B cell (primary cell): ENCODE measurements at regions not wholly inside any gene's neighbourhood (a gene's known extent, or its start where the extent isn't known, plus 50 kb on each side); places are given as distances from the start of the nearest gene placed in this dataset.

Source experiments
- ATAC-seq: fragments of 200-7000 bp; cut with Tn5 transposase; one replicate; pipeline ENCODE4 v1.10.0; 2021; ENCODE audit warnings: low read depth, mild to moderate bottlenecking, moderate number of reproducible peaks, moderate library complexity
- CTCF ChIA-PET: fragments of 350-600 bp; sonication (Branson Sonifier 250); formaldehyde crosslinking; loops from one replicate; lab custom pipeline; 2021; ENCODE audit warnings: antibody characterized with exemption, inconsistent platforms; lab: Charles Lee
- POLR2A ChIA-PET: fragments of 350-600 bp; sonication (Branson Sonifier 250); formaldehyde crosslinking; loops from one replicate; lab custom pipeline; 2021; ENCODE audit warnings: antibody characterized with exemption; lab: Charles Lee
- DNase-seq: peaks from one replicate; pipeline ENCODE4 v3.0.0; 2013
- H2AFZ ChIP-seq: 2 replicates; pipeline ENCODE4 v1.6.1; 2012; ENCODE audit warnings: mild to moderate bottlenecking, low read depth, low read length; ENCODE audit not compliant: insufficient read depth, poor library complexity, severe bottlenecking
- H3K27ac ChIP-seq, 2 donors: 1 replicate in 1 of 2; 2 replicates in 1 of 2; pipeline ENCODE4 v1.5.1; 2012 to 2013; ENCODE audit warnings: low read length in 2 of 2, mild to moderate bottlenecking in 2 of 2, moderate library complexity in 1 of 2
- H3K27me3 ChIP-seq, 4 experiments: fragments of 200-600 bp in 1 of 4; sonication (generic) in 1 of 4; replicated peaks in 1 of 4; 1 replicate in 2 of 4; 2 replicates in 2 of 4; pipeline versions ENCODE4 v1.6.1 to v1.7.0; 2013 to 2016; ENCODE audit warnings: low read length in 3 of 4, mild to moderate bottlenecking in 2 of 4, mixed read lengths in 1 of 4, moderate library complexity in 1 of 4; ENCODE audit not compliant: insufficient read depth in 4 of 4, control insufficient read depth in 3 of 4; ENCODE audit errors: control extremely low read depth in 1 of 4
- H3K36me3 ChIP-seq, 2 experiments: replicated peaks in 1 of 2; 1 replicate in 1 of 2; 2 replicates in 1 of 2; pipeline versions ENCODE4 v1.6.1 to v1.7.1; 2013; ENCODE audit warnings: low read length in 1 of 2; ENCODE audit not compliant: insufficient read depth in 2 of 2, control insufficient read depth in 1 of 2; ENCODE audit errors: control extremely low read depth in 1 of 2, extremely low read depth in 1 of 2
- H3K4me1 ChIP-seq, 2 donors: fragments of 200-600 bp in 1 of 2; sonication (generic) in 1 of 2; 1 replicate in 1 of 2; 2 replicates in 1 of 2; pipeline versions ENCODE4 v1.5.1 to v1.6.1; 2013 to 2017; ENCODE audit warnings: low read length in 2 of 2; ENCODE audit not compliant: control insufficient read depth in 2 of 2, insufficient read depth in 2 of 2
- H3K4me2 ChIP-seq: replicated peaks from 2 replicates; pipeline ENCODE3; 2012; ENCODE audit warnings: mild to moderate bottlenecking, low read depth, low read length; ENCODE audit not compliant: poor library complexity, severe bottlenecking
- H3K4me3 ChIP-seq, 5 experiments: fragments of 200-600 bp in 1 of 5; sonication (generic) in 1 of 5; 1 replicate in 3 of 5; 2 replicates in 2 of 5; pipeline versions ENCODE4 v1.5.1 to v1.7.0; 2011 to 2016; ENCODE audit warnings: low read length in 4 of 5, mild to moderate bottlenecking in 4 of 5, low read depth in 2 of 5, control low read depth in 1 of 5, moderate library complexity in 1 of 5; ENCODE audit not compliant: insufficient read depth in 1 of 5; ENCODE audit errors: control extremely low read depth in 1 of 5, extremely low read depth in 1 of 5
- H3K79me2 ChIP-seq: fragments of 200-600 bp; sonication (generic); one replicate; pipeline ENCODE4 v1.6.0; 2016; ENCODE audit warnings: low read length; ENCODE audit not compliant: control insufficient read depth, insufficient read depth
- H3K9ac ChIP-seq: fragments of 200-600 bp; sonication (generic); 2 replicates; pipeline ENCODE4 v1.6.1; 2017; ENCODE audit warnings: mild to moderate bottlenecking, low read length, moderate library complexity
- H3K9me3 ChIP-seq, 3 donors: one replicate each; pipeline versions ENCODE4 v1.6.1 to v1.7.1; 2013; ENCODE audit warnings: low read length in 2 of 3; ENCODE audit not compliant: control insufficient read depth in 2 of 3, insufficient read depth in 1 of 3; ENCODE audit errors: control extremely low read depth in 1 of 3
- H4K20me1 ChIP-seq: 2 replicates; pipeline ENCODE4 v1.6.0; 2012; ENCODE audit warnings: mild to moderate bottlenecking, low read length; ENCODE audit not compliant: insufficient read depth, control insufficient read depth, poor library complexity, severe bottlenecking
- H3K27ac Mint-ChIP-seq: one replicate; pipeline ENCODE4 v1.8.0; 2021; ENCODE audit warnings: mixed read lengths
- H3K27me3 Mint-ChIP-seq: one replicate; pipeline ENCODE4 v1.8.0; 2021; ENCODE audit warnings: mixed read lengths
- H3K4me1 Mint-ChIP-seq: one replicate; pipeline ENCODE4 v1.8.0; 2021; ENCODE audit warnings: mixed read lengths
- H3K4me3 Mint-ChIP-seq: one replicate; pipeline ENCODE4 v1.8.0; 2021; ENCODE audit warnings: mixed read lengths
- H3K9me3 Mint-ChIP-seq: one replicate; pipeline ENCODE4 v1.8.0; 2022; ENCODE audit warnings: mixed read lengths; ENCODE audit not compliant: insufficient read depth
- EZH2 ChIP-seq: IDR thresholded peaks from 2 replicates; pipeline ENCODE4 v1.6.1; 2012; ENCODE audit warnings: borderline replicate concordance, low read depth, mild to moderate bottlenecking, moderate library complexity, low read length; ENCODE audit not compliant: insufficient read depth, poor library complexity, severe bottlenecking
- WGBS: methylation state at CpG from one replicate; pipeline ENCODE4 v1.1.5; 2013; ENCODE audit warnings: missing lambda C conversion rate; ENCODE audit not compliant: insufficient coverage; 5-methylcytosine and 5-hydroxymethylcytosine counted together
- intact Hi-C: fragments of 100-400 bp; cut with micrococcal nuclease; formaldehyde crosslinking; loops from one replicate; pipeline ENCODE4 v1.10.0; 2022
- TF ChIP-seq, protein P1 (sequence below): fragments of 200-600 bp; IDR thresholded peaks from one replicate; pipeline ENCODE4 v1.8.0; 2022; ENCODE audit warnings: antibody characterized with exemption, mild to moderate bottlenecking

DNA sequence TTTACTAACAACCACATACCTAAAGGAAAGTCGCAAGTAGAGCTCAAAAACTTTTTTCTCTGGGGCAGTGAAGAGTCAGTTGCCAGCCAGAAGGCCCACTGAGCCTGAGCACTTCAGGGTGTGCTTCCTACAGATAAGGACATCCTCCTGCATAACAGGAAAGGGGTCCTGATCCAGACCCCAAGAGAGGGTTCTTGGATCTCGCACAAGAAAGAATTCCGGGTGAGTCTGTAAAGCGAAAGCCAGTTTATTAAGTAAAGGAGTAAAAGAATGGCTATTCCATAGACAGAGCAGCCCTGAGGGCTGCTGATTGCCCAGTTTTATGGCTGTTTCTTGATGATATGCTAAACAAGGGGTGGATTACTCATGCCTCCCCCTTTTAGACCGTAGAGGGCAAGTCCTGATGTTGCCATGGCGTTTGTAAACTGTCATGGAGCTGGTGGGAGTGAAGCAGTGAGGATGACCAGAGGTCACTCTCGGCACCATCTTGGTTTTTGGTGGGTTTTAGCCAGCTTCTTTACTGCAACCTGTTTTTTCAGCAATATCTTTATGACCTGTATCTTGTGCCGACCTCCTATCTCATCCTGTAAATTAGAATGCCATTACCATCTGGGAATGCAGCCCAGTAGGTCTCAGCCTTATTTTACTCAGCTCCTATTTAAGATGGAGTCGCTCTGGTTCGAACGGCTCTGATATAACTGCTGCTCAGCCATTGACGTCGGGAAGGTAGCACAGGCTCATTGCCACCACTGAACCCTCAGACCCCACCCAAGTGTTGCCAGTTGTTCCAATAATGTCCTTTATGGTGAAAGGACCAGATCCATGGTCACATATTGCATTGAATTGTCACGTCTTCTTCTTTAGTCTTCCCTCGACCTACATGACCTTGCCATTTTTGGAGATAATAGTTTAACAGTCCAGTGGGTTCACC lies 96.6 kb upstream of the ERRFI1 start:
- Histone ChIP-seq H3K4me2 (no peak overlapping the region), H4K20me1 (no peaks in the 10 kb centered on the region), H3K4me1 (peaks cover 5 to 9% of the 10 kb centered on the region in 2 donors), H3K9me3 (peaks cover 0 to 12% (median 0%) of the 10 kb centered on the region in 3 donors), H3K27me3 (peaks cover 0 to 19% (median 6%) of the 10 kb centered on the region in 4 experiments), H3K4me3 (no peak overlapping the region), H3K9ac (no peak overlapping the region), H3K27ac (no peak overlapping the region), H3K36me3 (no peaks in the 10 kb centered on the region), H2AFZ (no peak overlapping the region), H3K79me2 (no peaks in the 10 kb centered on the region)
- peaks cover 4% of the 10 kb centered on the region for H3K9me3 Mint-ChIP-seq
- peaks cover 9% of the 10 kb centered on the region for H3K4me1 Mint-ChIP-seq
- POLR2A ChIA-PET: no interaction called here
- H3K4me3 Mint-ChIP-seq: no peak overlapping the region
- no peak for ATAC-seq
- 92% methylated on average over 12 of the region's 15 CpGs for WGBS
- DNase-seq: no peak
- peaks cover 37% of the 10 kb centered on the region for H3K27me3 Mint-ChIP-seq
- TF ChIP-seq EZH2: no peak
- TF ChIP-seq, protein P1, sequence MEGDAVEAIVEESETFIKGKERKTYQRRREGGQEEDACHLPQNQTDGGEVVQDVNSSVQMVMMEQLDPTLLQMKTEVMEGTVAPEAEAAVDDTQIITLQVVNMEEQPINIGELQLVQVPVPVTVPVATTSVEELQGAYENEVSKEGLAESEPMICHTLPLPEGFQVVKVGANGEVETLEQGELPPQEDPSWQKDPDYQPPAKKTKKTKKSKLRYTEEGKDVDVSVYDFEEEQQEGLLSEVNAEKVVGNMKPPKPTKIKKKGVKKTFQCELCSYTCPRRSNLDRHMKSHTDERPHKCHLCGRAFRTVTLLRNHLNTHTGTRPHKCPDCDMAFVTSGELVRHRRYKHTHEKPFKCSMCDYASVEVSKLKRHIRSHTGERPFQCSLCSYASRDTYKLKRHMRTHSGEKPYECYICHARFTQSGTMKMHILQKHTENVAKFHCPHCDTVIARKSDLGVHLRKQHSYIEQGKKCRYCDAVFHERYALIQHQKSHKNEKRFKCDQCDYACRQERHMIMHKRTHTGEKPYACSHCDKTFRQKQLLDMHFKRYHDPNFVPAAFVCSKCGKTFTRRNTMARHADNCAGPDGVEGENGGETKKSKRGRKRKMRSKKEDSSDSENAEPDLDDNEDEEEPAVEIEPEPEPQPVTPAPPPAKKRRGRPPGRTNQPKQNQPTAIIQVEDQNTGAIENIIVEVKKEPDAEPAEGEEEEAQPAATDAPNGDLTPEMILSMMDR: no peak
- intact Hi-C loops: no loop called here
- H3K27ac Mint-ChIP-seq: no peak overlapping the region
- CTCF ChIA-PET: no interaction called here

DNA sequence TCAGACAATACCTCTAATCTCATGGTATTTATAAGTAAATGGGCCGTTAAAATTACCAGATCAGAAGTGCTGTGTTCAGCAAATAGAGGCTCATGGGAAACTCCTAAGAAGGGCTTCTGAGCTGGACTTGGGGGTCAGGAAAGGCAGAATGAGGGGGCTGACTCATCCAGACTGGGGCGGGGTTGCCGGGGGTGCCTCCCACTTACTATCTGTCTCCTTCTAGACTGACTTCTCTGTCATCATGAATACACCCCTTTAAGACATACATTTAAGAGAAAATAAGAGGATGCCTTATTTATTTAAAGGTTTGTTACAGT lies 96.0 kb upstream of the ERRFI1 start:
- no peak overlapping the region for H3K27ac Mint-ChIP-seq
- Histone ChIP-seq H3K9ac (no peak overlapping the region), H3K79me2 (no peaks in the 10 kb centered on the region), H3K4me3 (no peak overlapping the region), H3K27ac (no peak overlapping the region), H3K27me3 (peaks cover 0 to 19% (median 6%) of the 10 kb centered on the region in 4 experiments), H3K36me3 (no peaks in the 10 kb centered on the region), H3K4me2 (no peak overlapping the region), H2AFZ (no peak overlapping the region), H4K20me1 (no peaks in the 10 kb centered on the region), H3K4me1 (peaks cover 2 to 6% of the 10 kb centered on the region in 2 donors), H3K9me3 (peaks cover 0 to 12% (median 0%) of the 10 kb centered on the region in 3 donors)
- H3K9me3 Mint-ChIP-seq: peaks cover 4% of the 10 kb centered on the region
- TF ChIP-seq, protein P1: no peak
- TF ChIP-seq EZH2: no peak
- no peak overlapping the region for H3K4me3 Mint-ChIP-seq
- ATAC-seq: no peak
- ChIA-PET POLR2A (no interaction called here), CTCF (no interaction called here)
- intact Hi-C loops: no loop called here
- H3K4me1 Mint-ChIP-seq: peaks cover 6% of the 10 kb centered on the region
- peaks cover 37% of the 10 kb centered on the region for H3K27me3 Mint-ChIP-seq
- no peak for DNase-seq
- no CpG with 5 or more reads among the region's 3 CpGs for WGBS
